Inflammatory macrophage treated with lipopolysaccharide for 4 hours (primary cell): ENCODE measurements at regions not wholly inside any gene's neighbourhood (a gene's known extent, or its start where the extent isn't known, plus 50 kb on each side); places are given as distances from the start of the nearest gene placed in this dataset.

Experiments used
- DNase-seq: peaks from one replicate; pipeline ENCODE4 v3.0.0-alpha.2; 2020

GRCh38 chr2:15720561-15721307, 129.1 kb downstream of the DDX1 start:
- DNase-seq: no peak

- no peak for DNase-seq
These were observed 129.9 kb downstream of the DDX1 start for GRCh38 chr2:15721411-15722067.

- DNase-seq: no peak
These were observed 131.3 kb downstream of the DDX1 start for GRCh38 chr2:15722980-15723379.

- no peak for DNase-seq
These were observed 132.6 kb downstream of the DDX1 start for GRCh38 chr2:15724235-15724634.

GRCh38 chr2:15725101-15725781, 133.6 kb downstream of the DDX1 start:
- no peak for DNase-seq

- DNase-seq: no peak
These were observed 134.1 kb downstream of the DDX1 start for GRCh38 chr2:15725782-15726112.

GRCh38 chr2:15726321-15727057, 134.8 kb downstream of the DDX1 start:
- DNase-seq: no peak

- DNase-seq: no peak
These were observed 136.0 kb downstream of the DDX1 start for GRCh38 chr2:15727396-15728244.

- no peak for DNase-seq
These were observed 136.7 kb downstream of the DDX1 start for GRCh38 chr2:15728245-15728938.

- DNase-seq: no peak
These were observed 137.3 kb downstream of the DDX1 start for GRCh38 chr2:15729001-15729400.

GRCh38 chr2:15729709-15730544, 138.3 kb downstream of the DDX1 start:
- DNase-seq: no peak

GRCh38 chr2:15730545-15731212, 139.0 kb downstream of the DDX1 start:
- peak; percentile 36 for DNase-seq

- DNase-seq: no peak
These were observed 139.7 kb downstream of the DDX1 start for GRCh38 chr2:15731213-15731888.

- no peak for DNase-seq
These were observed 140.2 kb downstream of the DDX1 start for GRCh38 chr2:15731889-15732271.

GRCh38 chr2:15732341-15733077, 140.8 kb downstream of the DDX1 start:
- peak; percentile 20 for DNase-seq

- no peak for DNase-seq
These were observed 142.4 kb downstream of the DDX1 start for GRCh38 chr2:15733867-15734673.

- no peak for DNase-seq
These were observed 143.2 kb downstream of the DDX1 start for GRCh38 chr2:15734674-15735483.
